ENCODE measurements at regions not wholly inside any gene's neighbourhood (a gene's known extent, or its start where the extent isn't known, plus 50 kb on each side); places are given as distances from the start of the nearest gene placed in this dataset.
"Not testable (repeated sequence)": the region's sequence is repeated elsewhere in the genome, so short reads cannot be mapped to it uniquely, and the experiment has no call there.

- H3K4ac ChIP-seq (ENCODE audit: low read depth, low read length); H3K79me1 ChIP-seq (ENCODE audit: low read depth in 1 of 2, low read length in 2 of 2); dilution Hi-C loops (cut with HindIII; ENCODE audit: low sequenced_read_pairs, unreplicated experiment); CTCF ChIA-PET; intact Hi-C loops (cut with micrococcal nuclease); H3K4me1 ChIP-seq (ENCODE audit: control insufficient read depth, insufficient read depth, low read length); DNase-seq; H2BK20ac ChIP-seq (ENCODE audit: low read depth, low read length); H3K9me1 ChIP-seq (ENCODE audit: insufficient read depth, low read length); H4K91ac ChIP-seq (ENCODE audit: insufficient read depth, low read depth, low read length); H3K27me3 ChIP-seq (ENCODE audit: control insufficient read depth, insufficient read depth, low read length); H3K4me2 ChIP-seq (ENCODE audit: low read depth, low read length); H3K36me3 ChIP-seq (ENCODE audit: control insufficient read depth, insufficient read depth, low read length); H3K27ac ChIP-seq (ENCODE audit: insufficient read depth, low read length); H3K23ac ChIP-seq (ENCODE audit: low read depth, low read length); H4K8ac ChIP-seq (ENCODE audit: low read depth in 2 of 2, low read length in 2 of 2); H4K5ac ChIP-seq (ENCODE audit: low read depth, low read length); H3K56ac ChIP-seq (ENCODE audit: extremely low read depth, insufficient read depth, low read length); H2BK5ac ChIP-seq (ENCODE audit: low read depth, low read length, poor library complexity, severe bottlenecking); H2BK120ac ChIP-seq (ENCODE audit: low read depth, low read length); H3K9ac ChIP-seq (ENCODE audit: low read depth, low read length); in situ Hi-C loops (cut with MboI; ENCODE audit: low sequenced_read_pairs); H3K4me3 ChIP-seq (ENCODE audit: insufficient read depth, low read depth, low read length); ATAC-seq (ENCODE audit: low read depth); H2AK5ac ChIP-seq (ENCODE audit: low read depth, low read length); H2BK15ac ChIP-seq (ENCODE audit: low read depth, low read length); BruUV-seq (replicated peaks); H3K14ac ChIP-seq (replicated peaks; ENCODE audit: low read depth, low read length); H3K18ac ChIP-seq (ENCODE audit: low read depth, low read length); H4K20me1 ChIP-seq (ENCODE audit: insufficient read depth, low read length); H2AFZ ChIP-seq (replicated peaks; ENCODE audit: low read length, poor library complexity); H3K9me3 ChIP-seq (ENCODE audit: control insufficient read depth, insufficient read depth, low read length); H2AK9ac ChIP-seq (replicated peaks; ENCODE audit: low read depth, low read length, poor library complexity); POLR2A ChIA-PET (ENCODE audit: unreplicated experiment): not testable (repeated sequence)
- no CpG with 5 or more reads among the region's 3 CpGs for WGBS, 2 experiments (ENCODE audit: extremely low coverage in 2 of 2, insufficient read length in 1 of 2)
Observed at GRCh38 chr2:91604629-91605028, 2913.2 kb downstream of the RPIA start.

- H2AK9ac ChIP-seq (replicated peaks; ENCODE audit: low read depth, low read length, poor library complexity); H3K18ac ChIP-seq (ENCODE audit: low read depth, low read length); H2AFZ ChIP-seq (replicated peaks; ENCODE audit: low read length, poor library complexity); H3K23ac ChIP-seq (ENCODE audit: low read depth, low read length); H4K5ac ChIP-seq (ENCODE audit: low read depth, low read length); in situ Hi-C loops (cut with MboI; ENCODE audit: low sequenced_read_pairs); H3K56ac ChIP-seq (ENCODE audit: extremely low read depth, insufficient read depth, low read length); H3K9me1 ChIP-seq (ENCODE audit: insufficient read depth, low read length); DNase-seq; H3K4me1 ChIP-seq (ENCODE audit: control insufficient read depth, insufficient read depth, low read length); intact Hi-C loops (cut with micrococcal nuclease); H2BK15ac ChIP-seq (ENCODE audit: low read depth, low read length); H2BK120ac ChIP-seq (ENCODE audit: low read depth, low read length); H3K79me1 ChIP-seq (ENCODE audit: low read depth in 1 of 2, low read length in 2 of 2); H2BK5ac ChIP-seq (ENCODE audit: low read depth, low read length, poor library complexity, severe bottlenecking); CTCF ChIA-PET; dilution Hi-C loops (cut with HindIII; ENCODE audit: low sequenced_read_pairs, unreplicated experiment); H2BK20ac ChIP-seq (ENCODE audit: low read depth, low read length); H3K9me3 ChIP-seq (ENCODE audit: control insufficient read depth, insufficient read depth, low read length); H2AK5ac ChIP-seq (ENCODE audit: low read depth, low read length); H4K91ac ChIP-seq (ENCODE audit: insufficient read depth, low read depth, low read length); BruUV-seq (replicated peaks); H3K4me2 ChIP-seq (ENCODE audit: low read depth, low read length); H3K27me3 ChIP-seq (ENCODE audit: control insufficient read depth, insufficient read depth, low read length); POLR2A ChIA-PET (ENCODE audit: unreplicated experiment); H3K14ac ChIP-seq (replicated peaks; ENCODE audit: low read depth, low read length); H3K27ac ChIP-seq (ENCODE audit: insufficient read depth, low read length); H3K4me3 ChIP-seq (ENCODE audit: insufficient read depth, low read depth, low read length); H3K9ac ChIP-seq (ENCODE audit: low read depth, low read length); H3K36me3 ChIP-seq (ENCODE audit: control insufficient read depth, insufficient read depth, low read length); H3K4ac ChIP-seq (ENCODE audit: low read depth, low read length); H4K8ac ChIP-seq (ENCODE audit: low read depth in 2 of 2, low read length in 2 of 2); ATAC-seq (ENCODE audit: low read depth); H4K20me1 ChIP-seq (ENCODE audit: insufficient read depth, low read length): not testable (repeated sequence)
- no CpG with 5 or more reads among the region's 7 CpGs for WGBS, 2 experiments (ENCODE audit: extremely low coverage in 2 of 2, insufficient read length in 1 of 2)
Observed at GRCh38 chr2:91623739-91624138, 2932.3 kb downstream of the RPIA start.

Data from IMR-90 (cell line).